ENCODE measurements at regions not wholly inside any gene's neighbourhood (a gene's known extent, or its start where the extent isn't known, plus 50 kb on each side); places are given as distances from the start of the nearest gene placed in this dataset.

DNA sequence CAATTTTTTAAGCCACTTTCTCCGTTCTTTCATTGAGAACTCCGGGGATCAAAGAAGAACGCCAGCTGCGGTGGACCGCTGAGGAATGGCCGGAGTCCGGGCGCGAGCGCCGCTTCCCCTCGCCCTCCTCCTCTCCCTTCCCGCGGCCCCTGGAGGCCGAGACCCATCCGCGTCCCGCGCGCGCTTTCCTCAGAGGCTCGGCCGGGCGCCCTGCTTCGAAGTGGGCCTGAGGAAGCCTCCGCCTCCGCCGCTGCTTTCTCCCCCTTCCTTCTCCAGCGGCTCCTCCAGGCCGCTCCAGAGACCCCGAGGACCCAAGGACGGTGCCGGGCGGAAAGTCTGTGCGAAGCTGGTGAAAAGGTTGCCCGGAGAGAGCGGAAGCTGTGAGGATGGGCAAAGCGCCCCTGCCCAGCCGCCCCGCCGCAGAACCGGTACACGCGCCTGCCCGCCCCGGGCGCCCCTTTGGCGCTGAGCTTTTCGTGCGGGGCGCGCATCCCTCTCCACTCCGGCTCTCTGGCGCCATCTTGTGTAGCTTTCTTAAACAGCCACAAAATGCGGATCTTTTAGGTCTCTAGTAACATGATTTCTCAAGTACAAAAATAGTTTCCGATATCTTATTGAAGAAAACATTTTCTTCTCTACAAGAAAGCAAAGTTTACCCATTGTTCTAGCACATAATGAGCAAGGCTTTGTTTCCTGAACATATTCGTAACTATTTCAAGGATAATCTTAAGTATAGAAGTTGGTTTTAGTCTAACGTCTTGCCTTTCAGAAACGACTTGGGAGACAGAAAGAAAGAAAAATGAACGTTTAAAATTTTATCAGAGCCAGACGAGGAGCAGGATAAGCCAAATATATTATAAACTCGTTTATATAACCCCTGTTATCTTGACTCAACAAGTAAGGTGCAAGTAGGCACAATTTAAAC lies 59.2 kb upstream of the FAM174B start (continued):
- TF ChIP-seq ZNF878 (CRISPR knock-in tag; IDR thresholded peaks at IDR 0.05) (no peak), ZNF749 (CRISPR knock-in tag; IDR thresholded peaks at IDR 0.05; ENCODE audit: borderline replicate concordance) (no peak), FOXK1 (CRISPR knock-in tag; IDR thresholded peaks at IDR 0.05; ENCODE audit: borderline replicate concordance, low read depth) (no peak), XBP1 (CRISPR knock-in tag; IDR thresholded peaks at IDR 0.05) (no peak), KDM4B (CRISPR knock-in tag; IDR thresholded peaks at IDR 0.05) (no peak), ZNF556 (CRISPR knock-in tag; IDR thresholded peaks at IDR 0.05; ENCODE audit: borderline replicate concordance) (0 out of 2 replicates have a peak, but pooled peaks have one; percentile 58), ZNF282 (IDR thresholded peaks at IDR 0.05; ENCODE audit: partially characterized antibody) (no peak), ZSCAN20 (CRISPR knock-in tag; IDR thresholded peaks at IDR 0.05; ENCODE audit: borderline replicate concordance) (0 out of 2 replicates have a peak, but pooled peaks have one; percentile 45)
- TF ChIP-seq, protein P1, sequence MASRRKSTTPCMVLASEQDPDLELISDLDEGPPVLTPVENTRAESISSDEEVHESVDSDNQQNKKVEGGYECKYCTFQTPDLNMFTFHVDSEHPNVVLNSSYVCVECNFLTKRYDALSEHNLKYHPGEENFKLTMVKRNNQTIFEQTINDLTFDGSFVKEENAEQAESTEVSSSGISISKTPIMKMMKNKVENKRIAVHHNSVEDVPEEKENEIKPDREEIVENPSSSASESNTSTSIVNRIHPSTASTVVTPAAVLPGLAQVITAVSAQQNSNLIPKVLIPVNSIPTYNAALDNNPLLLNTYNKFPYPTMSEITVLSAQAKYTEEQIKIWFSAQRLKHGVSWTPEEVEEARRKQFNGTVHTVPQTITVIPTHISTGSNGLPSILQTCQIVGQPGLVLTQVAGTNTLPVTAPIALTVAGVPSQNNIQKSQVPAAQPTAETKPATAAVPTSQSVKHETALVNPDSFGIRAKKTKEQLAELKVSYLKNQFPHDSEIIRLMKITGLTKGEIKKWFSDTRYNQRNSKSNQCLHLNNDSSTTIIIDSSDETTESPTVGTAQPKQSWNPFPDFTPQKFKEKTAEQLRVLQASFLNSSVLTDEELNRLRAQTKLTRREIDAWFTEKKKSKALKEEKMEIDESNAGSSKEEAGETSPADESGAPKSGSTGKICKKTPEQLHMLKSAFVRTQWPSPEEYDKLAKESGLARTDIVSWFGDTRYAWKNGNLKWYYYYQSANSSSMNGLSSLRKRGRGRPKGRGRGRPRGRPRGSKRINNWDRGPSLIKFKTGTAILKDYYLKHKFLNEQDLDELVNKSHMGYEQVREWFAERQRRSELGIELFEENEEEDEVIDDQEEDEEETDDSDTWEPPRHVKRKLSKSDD (CRISPR knock-in tag; IDR thresholded peaks at IDR 0.05; ENCODE audit: low read depth) = no peak
- TF ChIP-seq, protein P2, sequence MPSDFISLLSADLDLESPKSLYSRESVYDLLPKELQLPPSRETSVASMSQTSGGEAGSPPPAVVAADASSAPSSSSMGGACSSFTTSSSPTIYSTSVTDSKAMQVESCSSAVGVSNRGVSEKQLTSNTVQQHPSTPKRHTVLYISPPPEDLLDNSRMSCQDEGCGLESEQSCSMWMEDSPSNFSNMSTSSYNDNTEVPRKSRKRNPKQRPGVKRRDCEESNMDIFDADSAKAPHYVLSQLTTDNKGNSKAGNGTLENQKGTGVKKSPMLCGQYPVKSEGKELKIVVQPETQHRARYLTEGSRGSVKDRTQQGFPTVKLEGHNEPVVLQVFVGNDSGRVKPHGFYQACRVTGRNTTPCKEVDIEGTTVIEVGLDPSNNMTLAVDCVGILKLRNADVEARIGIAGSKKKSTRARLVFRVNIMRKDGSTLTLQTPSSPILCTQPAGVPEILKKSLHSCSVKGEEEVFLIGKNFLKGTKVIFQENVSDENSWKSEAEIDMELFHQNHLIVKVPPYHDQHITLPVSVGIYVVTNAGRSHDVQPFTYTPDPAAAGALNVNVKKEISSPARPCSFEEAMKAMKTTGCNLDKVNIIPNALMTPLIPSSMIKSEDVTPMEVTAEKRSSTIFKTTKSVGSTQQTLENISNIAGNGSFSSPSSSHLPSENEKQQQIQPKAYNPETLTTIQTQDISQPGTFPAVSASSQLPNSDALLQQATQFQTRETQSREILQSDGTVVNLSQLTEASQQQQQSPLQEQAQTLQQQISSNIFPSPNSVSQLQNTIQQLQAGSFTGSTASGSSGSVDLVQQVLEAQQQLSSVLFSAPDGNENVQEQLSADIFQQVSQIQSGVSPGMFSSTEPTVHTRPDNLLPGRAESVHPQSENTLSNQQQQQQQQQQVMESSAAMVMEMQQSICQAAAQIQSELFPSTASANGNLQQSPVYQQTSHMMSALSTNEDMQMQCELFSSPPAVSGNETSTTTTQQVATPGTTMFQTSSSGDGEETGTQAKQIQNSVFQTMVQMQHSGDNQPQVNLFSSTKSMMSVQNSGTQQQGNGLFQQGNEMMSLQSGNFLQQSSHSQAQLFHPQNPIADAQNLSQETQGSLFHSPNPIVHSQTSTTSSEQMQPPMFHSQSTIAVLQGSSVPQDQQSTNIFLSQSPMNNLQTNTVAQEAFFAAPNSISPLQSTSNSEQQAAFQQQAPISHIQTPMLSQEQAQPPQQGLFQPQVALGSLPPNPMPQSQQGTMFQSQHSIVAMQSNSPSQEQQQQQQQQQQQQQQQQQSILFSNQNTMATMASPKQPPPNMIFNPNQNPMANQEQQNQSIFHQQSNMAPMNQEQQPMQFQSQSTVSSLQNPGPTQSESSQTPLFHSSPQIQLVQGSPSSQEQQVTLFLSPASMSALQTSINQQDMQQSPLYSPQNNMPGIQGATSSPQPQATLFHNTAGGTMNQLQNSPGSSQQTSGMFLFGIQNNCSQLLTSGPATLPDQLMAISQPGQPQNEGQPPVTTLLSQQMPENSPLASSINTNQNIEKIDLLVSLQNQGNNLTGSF (CRISPR knock-in tag; IDR thresholded peaks at IDR 0.05) = no peak
- TF ChIP-seq, protein P3, sequence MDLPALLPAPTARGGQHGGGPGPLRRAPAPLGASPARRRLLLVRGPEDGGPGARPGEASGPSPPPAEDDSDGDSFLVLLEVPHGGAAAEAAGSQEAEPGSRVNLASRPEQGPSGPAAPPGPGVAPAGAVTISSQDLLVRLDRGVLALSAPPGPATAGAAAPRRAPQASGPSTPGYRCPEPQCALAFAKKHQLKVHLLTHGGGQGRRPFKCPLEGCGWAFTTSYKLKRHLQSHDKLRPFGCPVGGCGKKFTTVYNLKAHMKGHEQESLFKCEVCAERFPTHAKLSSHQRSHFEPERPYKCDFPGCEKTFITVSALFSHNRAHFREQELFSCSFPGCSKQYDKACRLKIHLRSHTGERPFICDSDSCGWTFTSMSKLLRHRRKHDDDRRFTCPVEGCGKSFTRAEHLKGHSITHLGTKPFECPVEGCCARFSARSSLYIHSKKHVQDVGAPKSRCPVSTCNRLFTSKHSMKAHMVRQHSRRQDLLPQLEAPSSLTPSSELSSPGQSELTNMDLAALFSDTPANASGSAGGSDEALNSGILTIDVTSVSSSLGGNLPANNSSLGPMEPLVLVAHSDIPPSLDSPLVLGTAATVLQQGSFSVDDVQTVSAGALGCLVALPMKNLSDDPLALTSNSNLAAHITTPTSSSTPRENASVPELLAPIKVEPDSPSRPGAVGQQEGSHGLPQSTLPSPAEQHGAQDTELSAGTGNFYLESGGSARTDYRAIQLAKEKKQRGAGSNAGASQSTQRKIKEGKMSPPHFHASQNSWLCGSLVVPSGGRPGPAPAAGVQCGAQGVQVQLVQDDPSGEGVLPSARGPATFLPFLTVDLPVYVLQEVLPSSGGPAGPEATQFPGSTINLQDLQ (CRISPR knock-in tag; IDR thresholded peaks at IDR 0.05) = no peak
- TF ChIP-seq, protein P4, sequence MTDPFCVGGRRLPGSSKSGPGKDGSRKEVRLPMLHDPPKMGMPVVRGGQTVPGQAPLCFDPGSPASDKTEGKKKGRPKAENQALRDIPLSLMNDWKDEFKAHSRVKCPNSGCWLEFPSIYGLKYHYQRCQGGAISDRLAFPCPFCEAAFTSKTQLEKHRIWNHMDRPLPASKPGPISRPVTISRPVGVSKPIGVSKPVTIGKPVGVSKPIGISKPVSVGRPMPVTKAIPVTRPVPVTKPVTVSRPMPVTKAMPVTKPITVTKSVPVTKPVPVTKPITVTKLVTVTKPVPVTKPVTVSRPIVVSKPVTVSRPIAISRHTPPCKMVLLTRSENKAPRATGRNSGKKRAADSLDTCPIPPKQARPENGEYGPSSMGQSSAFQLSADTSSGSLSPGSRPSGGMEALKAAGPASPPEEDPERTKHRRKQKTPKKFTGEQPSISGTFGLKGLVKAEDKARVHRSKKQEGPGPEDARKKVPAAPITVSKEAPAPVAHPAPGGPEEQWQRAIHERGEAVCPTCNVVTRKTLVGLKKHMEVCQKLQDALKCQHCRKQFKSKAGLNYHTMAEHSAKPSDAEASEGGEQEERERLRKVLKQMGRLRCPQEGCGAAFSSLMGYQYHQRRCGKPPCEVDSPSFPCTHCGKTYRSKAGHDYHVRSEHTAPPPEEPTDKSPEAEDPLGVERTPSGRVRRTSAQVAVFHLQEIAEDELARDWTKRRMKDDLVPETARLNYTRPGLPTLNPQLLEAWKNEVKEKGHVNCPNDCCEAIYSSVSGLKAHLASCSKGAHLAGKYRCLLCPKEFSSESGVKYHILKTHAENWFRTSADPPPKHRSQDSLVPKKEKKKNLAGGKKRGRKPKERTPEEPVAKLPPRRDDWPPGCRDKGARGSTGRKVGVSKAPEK (CRISPR knock-in tag; IDR thresholded peaks at IDR 0.05; ENCODE audit: borderline replicate concordance) = 0 out of 2 replicates have a peak, but pooled peaks have one; percentile 54
